NCI-H526 (cell line): ENCODE measurements at regions not wholly inside any gene's neighbourhood (a gene's known extent, or its start where the extent isn't known, plus 50 kb on each side); places are given as distances from the start of the nearest gene placed in this dataset.
"Not testable (repeated sequence)": the region's sequence is repeated elsewhere in the genome, so short reads cannot be mapped to it uniquely, and the experiment has no call there.

Source experiments
- DNase-seq, 2 experiments: peaks; one replicate each; lab custom pipeline; 2025; lab: John Stamatoyannopoulos, UW

DNA sequence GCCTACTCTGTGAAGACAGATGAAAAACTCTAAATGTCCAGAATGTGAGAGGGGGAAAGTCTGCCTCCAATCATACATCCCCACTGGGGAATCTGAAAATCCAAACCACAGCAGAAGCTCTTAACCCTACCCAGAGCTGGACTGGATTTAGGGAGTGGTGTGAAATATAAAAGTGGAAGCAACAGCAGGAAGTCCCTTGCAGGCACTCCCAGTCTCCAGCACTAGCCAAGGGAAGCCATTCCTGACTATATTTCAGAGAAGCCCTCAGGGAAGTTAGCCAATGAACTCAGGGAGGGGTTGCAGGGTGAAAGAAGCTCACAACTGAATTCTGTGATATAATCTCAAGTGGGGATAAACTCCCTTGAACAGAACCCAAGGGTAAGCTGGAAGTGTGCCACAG, 51.5 kb downstream of the CRPPA start:
- DNase-seq = no peak

DNA sequence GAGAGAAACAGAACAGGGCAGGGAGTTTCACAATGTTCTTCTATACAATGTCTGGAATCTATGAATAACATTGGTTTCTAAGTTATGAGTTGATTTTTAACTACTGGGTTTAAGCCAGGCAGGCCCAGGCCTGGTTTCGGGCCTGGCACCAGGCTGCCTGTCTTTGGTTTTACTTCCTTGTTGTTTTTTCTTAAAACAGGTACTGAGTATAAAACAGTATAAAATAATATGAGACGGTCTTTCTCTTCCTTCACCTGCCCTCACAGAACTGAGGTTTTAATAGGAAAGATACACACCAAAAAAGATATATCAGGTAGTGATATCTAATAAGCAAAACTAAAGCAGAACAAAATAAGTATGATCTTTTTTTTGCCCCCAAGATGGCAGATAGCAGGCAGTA, 52.0 kb downstream of the CRPPA start:
- DNase-seq = not testable (repeated sequence)

DNA sequence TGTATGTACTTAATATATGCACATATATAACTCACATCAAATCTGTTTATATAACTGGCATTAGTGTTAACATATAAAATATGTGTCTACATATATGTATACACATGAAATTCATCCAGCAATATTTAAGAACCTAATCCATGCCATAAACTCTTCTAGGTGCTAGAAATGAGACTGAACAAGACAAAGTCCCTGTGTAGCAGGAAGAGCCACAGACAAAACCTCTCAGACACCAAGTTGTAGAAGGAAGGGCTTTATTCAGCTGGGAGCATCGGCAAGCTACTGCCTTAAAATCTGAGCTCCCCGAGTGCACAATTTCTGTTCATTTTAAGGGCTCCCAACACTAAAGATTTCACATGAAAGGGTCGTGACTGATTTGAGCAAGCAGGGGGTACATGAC, 52.5 kb downstream of the CRPPA start:
- DNase-seq = no peak

DNA sequence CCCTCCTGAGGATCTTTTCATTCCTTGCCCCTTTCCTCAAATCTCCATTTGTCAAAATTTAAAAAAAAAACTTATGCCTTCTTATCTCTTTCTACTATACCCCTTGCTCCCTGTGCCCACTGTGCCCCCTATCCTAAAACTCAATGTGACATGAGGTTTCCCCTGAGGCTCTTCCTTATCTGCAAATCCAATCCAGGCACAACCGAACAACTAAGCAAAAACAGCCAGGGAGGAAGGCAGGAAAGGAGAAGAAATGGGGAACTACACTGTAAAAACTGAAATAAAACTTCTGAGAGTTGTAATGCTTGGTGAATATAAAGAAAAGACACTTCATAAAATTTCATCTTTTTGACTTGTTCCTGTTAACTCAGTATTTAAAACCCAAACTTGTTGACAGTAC, 54.2 kb downstream of the CRPPA start:
- DNase-seq = no peak

DNA sequence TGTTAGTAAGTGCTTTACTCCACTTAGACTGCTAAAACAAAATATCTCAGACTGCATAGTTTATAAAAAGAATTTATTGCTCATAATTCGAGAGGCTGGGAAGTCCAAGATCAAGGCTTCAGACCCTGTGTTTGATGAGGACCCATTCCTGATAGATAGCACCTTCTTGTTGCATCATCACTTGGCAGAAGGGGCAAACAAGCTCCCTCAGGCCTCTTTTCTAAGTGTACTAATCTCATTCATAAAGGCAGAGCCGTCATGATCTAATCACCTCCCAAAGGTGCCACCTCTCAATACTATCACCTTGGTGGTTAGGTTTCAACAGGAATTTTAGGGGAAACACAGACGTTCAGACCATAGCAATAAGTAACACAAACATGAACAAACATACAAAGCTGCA, 55.4 kb downstream of the CRPPA start:
- no peak for DNase-seq

DNA sequence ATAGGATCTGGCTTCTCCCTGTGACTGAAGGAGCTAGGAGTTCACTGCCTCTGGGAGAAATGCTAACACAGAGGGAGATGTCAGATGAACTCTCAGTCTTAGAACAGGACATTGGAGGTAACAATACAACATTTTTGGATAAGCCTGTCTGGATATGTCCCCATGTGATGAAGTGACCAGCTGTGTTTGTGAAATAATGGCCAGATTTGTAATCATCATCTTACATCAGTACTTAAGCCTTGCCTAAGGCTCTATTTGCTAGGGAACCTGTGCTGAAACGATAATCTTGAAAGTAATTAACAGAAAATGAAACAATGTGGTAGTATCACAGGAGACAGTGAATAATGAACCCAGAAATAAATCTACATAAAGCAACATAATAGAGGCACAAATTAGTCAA, 56.2 kb downstream of the CRPPA start:
- no peak for DNase-seq

DNA sequence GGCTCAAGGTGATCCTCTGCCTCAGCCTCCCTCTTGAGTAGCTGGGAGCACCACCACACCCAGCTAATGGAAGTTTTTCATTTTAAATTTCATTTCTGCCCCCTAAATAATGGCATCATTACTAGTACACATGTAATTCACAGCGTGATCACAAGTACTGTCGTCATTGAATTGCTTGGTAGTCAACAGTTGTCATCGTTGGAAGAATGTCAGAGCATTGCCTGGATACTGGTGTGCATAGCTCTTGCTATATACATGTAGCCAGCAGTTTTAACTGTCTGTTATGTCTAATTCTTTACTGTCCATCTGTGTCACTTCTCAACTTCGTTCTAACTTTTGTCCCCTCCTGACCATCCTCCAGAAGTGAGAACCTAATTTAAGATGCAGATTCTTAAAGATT, 62.1 kb downstream of the CRPPA start:
- no peak for DNase-seq

DNA sequence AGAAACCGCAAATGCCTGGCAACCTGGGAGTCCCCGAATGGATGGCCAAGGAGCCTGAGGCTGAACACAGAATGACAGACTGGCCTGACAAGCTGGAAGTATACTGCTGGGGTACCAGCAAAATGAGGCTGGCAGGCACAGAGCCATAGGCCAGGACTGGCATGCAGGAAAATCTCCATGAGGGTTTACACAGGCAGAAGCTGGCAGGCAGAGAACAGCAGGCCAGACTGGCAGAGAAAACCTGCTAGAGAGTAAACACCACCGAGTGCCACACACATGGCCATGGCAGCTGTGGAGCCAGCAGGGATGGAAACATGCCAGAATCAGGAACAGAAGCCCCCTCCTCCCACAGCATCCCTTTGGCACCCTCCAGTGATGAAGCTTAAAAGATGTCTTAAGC, 63.4 kb downstream of the CRPPA start:
- no peak for DNase-seq

DNA sequence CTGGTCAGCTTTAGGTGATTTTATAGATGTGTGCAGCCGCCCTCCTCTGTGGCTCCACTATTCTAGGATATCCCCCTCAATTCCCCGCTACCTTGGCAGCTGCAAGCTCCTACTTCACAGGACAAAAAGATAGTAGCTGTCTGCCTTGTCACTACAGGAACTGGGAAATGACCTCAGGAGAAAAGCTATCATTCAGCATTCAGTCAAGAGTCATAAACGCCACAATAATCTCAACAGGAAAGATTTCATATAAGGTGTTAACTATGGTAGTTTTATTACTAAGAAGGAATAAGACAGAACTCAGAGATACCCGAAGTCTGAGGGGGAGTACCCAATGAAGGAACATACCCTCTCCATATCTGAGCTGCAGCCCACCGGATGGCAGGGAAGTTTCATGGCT, 63.9 kb downstream of the CRPPA start:
- no peak for DNase-seq

DNA sequence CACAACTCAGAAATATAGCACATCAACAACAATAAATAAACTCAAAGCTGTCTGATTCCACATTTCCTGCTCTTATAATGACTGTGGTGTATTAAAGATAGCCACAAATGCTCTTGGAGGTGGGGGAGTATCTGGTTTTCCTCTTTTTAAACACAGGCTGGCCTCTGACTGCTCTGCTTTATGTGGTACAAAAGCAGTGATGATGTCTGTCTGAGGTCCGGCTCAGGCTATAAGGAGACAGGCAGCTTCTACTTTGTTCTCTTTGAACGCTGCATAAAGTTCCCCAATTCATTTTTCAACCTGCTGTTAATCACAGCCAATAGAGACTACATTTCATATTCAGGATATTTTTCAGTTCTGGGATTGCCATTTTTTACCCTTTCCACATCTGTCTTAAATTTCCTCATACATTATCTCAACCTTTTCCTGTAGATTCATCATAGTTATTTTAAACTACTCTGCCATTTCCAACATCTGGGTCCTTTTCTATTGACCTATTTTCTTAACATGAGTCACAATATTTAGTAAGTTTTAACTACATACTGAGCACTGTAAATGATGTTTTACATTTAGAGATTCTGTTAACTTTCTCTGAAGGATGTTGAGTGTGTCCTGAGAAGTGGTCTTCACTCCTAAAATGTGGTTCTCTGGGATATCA, 64.9 kb downstream of the CRPPA start:
- DNase-seq = no peak

DNA sequence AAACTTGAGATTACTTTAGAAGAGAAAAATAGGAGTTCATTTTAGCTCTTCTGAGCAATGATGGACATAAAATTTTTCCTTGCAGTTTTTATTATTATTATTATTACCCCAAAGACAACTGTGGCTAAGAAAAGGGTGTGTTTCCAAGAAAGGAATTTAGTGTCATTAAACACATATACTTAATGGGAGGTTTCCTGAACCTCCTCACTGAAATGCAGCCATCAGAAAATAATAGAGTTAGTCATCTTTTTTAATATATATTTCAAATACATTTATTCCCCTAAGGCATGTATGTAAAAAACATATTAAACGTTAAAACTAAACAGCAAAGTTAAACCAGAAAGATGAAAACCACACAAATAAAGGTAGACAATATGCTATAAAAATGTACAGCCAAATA, 66.8 kb downstream of the CRPPA start:
- DNase-seq = no peak

DNA sequence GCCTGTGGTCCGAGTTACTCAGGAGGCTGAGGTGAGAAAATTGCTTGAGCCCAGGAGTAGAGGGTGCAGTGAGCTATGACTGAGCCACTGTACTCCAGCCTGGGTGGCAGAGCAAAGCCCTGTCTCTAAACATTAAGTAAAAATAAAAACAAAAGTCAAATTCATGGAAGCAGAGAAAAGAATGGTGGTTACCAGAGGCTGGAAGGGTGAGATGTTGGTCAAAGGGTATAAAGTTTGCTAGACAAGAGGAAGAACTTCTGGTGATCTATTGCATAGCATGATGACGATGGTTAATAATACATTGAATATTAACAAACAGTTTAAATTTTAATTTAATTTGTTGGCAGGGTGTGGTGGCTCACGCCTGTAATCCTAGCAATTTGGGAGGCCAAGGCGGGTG, 68.1 kb downstream of the CRPPA start:
- DNase-seq = no peak

DNA sequence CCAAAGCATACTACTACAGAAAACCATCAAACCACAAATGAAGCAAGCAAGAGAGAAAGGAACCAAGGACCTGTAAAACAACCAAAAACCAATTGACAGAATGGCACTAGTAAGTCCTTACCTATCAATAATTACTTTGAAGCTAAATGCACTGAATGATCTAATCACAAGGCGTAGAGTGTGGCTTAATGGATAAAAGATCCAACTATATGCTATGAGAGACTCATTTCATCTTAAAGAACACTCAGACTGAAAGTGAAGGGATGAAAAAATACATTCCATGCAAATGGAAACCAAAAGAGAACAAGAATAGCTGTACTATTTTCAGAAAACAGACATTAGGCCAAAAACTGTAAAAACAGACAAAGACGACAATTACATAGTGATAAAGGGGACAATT, 70.7 kb downstream of the CRPPA start:
- no peak for DNase-seq

DNA sequence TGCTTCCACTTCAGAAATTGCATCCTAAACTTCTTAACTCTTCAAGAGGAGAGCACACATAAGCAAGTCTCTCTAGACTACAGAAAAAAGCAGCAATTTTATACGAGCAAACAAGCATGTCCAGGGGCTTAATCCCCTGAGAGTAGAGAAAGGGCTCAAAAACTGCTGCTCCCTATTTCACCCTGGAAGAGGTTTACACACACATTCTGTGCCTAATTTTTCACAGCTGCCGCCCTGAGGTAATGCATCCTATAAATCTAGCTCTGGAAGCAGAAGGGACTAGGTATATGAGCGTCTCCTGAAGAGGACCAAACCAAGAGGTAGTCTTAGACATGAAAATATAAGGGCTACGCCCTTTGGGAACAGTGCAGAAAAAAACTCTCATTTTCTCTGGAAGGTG, 73.1 kb downstream of the CRPPA start:
- no peak for DNase-seq

DNA sequence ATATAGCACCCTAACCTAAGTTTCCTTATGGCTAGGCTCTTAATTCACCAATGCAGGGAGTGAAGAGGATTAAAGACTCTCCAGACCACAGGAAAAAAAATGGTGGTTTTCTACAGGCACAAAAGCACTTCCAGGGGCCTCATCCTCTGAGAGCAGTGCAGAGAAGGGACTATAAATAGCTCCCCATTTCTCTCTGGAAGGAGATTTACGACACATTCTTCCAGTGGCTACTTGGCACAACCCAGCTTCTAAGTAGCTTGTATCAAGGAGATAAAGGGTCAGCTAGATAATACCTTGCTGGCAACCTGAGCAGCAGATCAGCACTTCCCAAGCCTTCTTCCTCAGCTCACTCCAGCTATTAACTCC, 73.5 kb downstream of the CRPPA start:
- DNase-seq = no peak

DNA sequence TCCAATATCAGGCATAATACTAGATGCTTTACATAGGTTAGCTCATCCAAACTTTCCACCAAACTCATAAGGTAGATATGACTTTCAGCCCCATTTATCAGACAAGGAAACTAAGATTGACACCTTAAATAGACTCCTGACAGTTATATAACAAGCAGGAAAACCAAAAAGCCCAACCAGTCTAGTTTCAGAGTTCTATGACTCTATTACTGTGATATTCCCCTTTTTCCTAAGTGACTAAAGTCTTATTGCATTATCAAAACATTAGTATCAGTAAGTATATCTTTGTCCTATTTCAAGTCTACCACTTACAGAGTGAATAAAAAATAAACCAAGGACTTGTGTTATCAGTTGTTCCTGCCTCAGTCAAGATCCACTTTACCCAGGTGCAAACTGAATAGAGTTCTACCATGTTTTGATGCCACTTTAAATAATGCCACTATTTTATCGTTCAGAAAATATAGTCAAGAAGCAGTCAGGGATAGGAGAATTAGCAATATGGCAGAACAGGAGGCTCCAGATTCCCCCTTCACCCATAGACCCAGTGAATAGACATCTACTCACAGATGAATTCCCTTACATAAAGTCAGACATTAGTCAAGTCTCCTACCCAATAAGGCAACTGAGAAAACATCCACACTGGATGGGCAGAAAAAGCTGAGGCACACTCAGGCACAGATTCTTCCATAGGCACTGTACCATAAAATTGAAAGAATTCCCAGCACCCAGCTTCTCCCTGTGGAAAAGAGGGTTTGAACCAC, 74.1 kb downstream of the CRPPA start:
- no peak for DNase-seq

DNA sequence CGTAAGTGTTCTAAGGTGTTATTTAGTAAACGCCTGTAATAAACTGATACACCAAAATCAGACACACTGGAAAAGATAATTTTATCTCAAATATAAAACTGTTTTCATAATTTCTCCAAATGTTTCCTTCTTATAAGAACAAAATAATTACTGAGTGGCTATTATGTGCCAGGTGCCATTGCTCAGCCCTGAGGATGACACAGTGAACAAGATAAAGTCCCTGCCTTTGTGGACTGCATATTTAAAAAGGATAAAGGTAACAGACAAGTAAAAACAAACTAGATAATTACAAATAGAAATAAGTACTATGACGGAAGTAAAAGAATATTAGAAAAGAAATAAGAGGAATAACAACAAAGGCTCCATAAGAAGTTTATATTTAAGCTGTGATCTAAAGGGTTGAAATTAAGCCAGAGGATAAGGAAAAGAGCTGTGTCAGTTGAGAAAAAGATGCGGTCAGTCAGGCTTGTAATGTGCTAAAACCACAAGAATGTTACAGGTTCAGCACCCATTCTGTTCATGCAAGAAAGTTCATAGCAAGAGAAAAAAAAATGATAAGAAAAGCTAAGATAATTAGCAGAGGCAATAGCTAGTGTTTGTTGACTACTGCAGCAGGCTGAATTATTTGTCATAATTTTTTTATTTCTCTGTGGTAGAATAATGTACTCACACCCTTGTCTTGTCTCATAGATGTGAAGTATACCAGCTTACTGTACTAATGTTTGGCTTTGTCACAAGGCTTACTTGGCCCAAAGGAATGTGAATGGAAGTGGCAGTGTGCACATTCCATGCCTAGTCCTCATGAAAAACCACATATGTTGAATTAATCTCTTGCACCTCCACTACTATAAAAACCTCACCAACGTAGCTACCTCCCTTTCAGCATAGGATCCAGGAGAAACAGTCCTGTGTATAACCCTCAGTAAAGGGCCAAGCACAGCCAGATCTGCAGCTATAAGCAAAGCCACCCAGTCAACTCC, 75.1 kb downstream of the CRPPA start:
- peak; percentile 28 to 41 for DNase-seq

DNA sequence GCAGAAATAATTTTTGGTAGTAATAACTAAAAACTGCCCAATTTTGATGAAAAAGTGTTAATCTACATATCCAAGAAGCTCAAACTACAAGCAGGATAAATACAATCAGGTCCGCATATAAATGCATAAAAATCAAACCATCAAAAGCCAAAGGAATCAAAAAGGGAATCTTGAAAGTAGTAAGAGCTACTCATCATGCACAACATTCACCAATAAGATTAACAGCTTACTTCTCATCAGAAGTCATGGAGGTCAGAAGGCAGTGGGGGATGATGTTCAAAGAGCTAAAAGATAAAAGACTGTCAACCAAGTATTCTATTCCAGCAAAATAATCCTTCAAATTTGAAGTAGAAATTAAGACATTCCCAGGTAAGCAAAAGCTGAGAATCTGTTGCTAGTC, 76.4 kb downstream of the CRPPA start:
- no peak for DNase-seq

DNA sequence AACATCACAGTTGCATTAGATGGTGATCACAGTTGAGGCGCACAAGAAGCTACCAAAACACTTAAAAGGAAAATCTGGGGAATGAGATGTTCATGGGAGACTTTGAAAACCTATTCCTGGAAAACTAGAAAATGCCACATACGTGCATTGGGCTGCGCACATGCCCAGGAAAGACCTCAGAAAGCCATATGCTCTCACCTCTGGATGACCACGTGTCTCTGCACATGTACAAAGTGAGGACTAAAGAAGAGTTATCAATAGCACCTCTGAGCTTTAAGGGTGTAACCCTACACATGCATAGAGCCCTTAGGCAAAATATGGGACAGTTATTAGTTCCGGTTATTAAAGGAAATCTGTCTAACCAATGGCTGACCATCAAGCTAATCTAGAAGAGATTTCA, 77.7 kb downstream of the CRPPA start:
- DNase-seq = no peak

DNA sequence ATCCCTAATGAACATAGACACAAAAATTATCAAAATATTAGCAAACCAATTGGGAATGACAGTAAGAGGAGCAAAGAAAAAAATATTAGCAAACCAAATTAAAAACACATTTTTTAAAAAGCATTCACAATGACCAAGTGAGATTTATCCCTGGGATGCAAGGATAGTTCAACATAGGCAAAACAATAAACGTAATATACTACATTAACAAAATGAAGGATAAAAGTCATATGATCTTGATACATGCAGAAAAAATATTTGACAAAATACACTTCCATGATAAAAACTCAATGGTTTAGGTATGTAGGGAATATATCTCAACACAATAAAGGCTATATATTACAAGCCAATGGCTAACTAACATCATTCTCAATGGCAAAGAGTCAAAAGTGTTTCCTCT, 83.3 kb downstream of the CRPPA start:
- DNase-seq = no peak

DNA sequence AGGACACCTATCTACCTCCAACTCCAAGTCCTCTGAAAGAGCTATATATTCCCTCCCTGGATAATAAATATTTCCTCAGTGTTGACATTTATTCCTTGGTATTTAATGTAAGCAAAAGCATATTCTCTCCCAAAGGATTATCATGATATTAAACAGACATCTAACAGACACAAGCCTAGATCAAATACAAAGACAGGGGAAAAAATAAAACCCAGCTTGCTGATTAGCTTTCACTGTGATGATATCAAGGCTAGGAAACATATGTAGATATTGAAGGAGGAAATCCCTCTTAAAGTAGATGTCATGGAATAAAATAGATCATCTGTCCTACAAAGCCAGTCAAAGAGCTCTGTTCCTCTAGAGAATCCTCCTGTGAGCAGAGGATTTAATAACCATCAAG, 95.2 kb downstream of the CRPPA start:
- no peak for DNase-seq

DNA sequence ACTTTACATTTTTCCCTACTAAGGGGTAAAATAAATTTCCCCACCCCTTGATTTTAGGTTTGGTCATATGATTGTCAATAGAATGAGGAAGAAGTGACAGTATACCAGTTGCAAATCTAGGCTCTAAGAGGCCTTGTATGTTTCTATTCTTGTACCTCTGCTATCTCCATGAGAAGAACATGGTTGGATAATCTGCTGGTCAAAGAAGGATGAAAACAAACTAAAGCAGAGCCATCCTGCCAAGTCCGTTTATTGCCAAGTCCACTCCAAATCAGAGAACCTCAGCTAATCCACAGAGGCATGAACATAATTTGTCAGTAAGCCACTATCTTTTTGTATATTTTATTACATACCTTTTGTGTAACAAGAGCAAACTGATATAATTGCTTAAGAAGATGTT, 98.0 kb downstream of the CRPPA start:
- no peak for DNase-seq

DNA sequence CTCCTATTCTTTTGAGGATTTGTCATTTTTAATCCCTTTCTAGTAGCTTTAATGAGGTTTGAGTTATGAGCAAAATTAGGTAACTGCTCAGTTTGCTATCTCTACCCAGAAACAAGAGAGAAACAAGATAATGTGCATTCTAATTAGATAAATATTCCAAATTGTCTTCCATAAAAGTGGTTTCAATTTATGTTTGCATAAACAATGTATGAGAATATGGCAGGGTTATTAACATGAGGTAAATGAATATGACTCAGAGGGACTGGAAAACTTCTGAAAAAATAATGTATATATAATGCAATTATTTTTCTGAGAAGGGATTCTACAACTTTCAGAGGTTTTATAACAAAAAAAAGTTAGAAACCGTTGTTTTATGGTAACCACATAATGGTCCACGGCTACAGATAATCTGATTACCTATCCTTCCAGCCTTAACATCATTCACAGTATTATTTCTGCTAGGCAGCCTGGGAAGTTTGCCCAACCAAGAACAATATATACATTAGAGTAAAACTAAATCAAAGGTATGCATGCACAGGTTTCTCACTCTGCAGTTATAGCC, 101.2 kb downstream of the CRPPA start:
- no peak for DNase-seq
